ENCODE measurements at regions not wholly inside any gene's neighbourhood (a gene's known extent, or its start where the extent isn't known, plus 50 kb on each side); places are given as distances from the start of the nearest gene placed in this dataset.
"Not testable (repeated sequence)": the region's sequence is repeated elsewhere in the genome, so short reads cannot be mapped to it uniquely, and the experiment has no call there.

DNA sequence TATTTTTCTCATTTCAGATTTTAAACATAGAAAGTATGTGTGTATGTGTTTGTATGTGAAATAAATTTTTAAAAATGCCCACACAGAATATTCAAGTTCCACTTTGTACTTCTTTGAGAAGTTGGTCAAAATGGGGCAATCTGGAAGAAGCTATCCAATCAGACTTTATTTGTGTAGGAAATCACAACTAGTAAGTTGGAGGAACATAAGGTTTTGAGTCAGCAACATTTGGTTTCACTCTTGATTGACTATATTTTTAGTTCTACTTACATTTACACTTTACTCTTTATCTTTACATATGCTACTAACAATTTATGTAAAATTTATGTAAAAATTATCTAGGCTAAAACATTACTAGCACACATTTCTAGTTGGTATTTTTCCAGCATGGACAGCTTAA lies 128.1 kb downstream of the ATXN7L3B start:
- no peak for DNase-seq (ENCODE audit: missing footprints)
- ATAC-seq: no peak
- intact Hi-C loops (cut with DNase I): no loop called here

DNA sequence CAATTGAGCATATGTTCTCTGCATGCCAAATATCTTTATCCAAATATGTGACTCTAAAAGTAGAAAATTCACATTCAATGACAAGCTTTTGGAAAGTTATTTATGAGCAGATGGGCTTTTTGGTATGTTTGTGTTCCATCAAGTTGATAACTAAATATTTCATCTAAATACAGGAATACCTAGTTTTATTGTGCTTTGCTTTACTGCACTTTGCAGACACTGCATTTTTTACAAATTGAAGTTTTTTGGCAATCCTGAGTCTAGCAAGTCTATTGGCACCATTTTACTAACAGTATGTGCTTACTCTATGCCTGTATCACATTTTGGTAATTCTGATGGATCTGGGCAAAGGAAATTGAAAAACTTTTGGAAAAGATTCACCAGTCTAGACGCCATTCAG lies 133.8 kb downstream of the ATXN7L3B start:
- ATAC-seq (no peak), DNase-seq (ENCODE audit: missing footprints) (no peak)

DNA sequence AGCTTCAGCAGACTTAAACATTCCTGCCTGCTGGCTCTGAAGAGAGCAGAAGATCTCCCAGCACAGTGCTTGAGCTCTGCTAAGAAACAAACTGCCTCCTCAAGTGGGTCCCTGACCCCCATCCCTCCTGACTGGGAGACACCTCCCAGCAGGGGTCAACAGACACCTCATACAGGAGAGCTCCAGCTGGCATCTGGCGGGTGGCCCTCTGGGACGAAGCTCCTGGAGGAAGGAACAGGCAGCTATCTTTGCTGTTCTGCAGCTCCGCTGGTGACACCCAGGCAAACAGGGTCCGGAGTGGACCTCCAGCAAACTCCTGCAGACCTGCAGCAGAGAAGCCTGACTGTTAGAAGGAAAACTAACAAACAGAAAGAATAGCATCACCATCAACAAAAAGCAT lies 139.3 kb downstream of the ATXN7L3B start:
- DNase-seq (ENCODE audit: missing footprints); ATAC-seq; intact Hi-C loops (cut with DNase I): not testable (repeated sequence)

More for the DNA sequence above, 133.8 kb downstream of the ATXN7L3B start:
- intact Hi-C loops (cut with DNase I): no loop called here

DNA sequence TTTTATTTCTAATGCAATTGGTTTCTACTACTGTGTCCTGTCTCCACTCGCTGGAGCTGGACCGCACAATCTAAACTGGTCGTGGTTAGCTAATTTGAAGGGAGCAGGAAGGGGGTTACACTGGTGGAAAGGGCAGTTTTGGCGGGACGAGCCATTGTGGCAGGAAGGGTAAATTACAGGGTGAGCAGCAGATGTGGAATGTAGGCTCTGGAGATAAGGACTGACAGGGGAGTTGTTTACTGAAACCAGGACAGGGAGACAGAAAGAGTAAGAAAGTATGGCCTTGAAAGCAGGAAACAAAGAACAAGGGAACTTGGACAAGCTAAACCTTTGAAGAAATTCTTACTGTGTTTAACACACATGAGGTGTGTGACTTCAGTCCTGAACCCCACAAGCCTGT lies 147.8 kb downstream of the ATXN7L3B start:
- DNase-seq (ENCODE audit: missing footprints) (no peak), ATAC-seq (no peak)
- intact Hi-C loops (cut with DNase I): no loop called here

DNA sequence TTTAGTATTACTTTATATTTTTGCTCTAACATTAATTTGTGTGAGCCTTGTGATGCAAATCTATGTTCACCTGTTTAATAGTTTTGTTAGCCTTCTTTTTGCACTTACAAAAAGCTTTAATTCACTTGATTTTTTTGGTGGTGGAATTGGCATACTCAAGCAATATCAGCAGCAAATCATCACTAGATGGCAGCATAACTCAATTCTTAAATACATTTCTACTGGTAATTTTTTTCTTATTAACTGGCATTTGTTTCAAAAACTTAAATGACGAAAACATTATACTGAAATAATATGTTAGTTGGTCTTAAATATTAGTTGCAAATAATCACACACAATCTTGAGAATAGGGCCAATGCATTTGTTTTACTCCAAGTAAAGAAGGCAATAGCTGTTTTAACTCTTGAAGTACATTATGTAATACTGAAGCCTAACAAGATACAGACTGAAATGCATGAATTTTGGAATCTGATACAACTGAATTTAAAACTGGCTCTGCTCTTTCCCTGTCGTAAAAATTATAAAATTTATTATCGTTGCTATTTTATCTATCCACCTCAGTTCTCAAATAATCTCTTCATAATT lies 151.5 kb downstream of the ATXN7L3B start:
- intact Hi-C loops (cut with DNase I): no loop called here
- ATAC-seq (no peak), DNase-seq (ENCODE audit: missing footprints) (no peak)

DNA sequence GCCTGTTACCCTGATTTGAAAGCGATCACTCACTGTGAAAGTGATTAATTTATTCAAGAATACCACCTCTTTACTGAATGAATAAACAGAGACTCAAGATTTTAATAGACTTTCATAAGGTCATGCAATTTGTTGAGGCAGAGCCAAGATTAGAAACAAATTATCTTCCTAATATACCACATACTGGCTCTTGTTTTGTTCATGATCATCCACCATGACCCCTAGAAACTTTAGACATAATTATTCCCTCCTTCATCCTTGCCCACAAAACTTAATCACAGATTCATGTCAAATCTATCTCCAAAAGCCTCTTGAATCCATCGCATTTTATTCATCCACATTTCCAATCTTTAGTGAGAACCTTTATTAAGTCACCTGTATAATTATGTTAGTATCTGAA lies 152.3 kb downstream of the ATXN7L3B start:
- ATAC-seq (no peak), DNase-seq (ENCODE audit: missing footprints) (no peak)
- intact Hi-C loops (cut with DNase I): loop anchor here (5.0 kb wide), 1 partner anchor 602 kb away; no protein-coding TSS in a partner anchor

DNA sequence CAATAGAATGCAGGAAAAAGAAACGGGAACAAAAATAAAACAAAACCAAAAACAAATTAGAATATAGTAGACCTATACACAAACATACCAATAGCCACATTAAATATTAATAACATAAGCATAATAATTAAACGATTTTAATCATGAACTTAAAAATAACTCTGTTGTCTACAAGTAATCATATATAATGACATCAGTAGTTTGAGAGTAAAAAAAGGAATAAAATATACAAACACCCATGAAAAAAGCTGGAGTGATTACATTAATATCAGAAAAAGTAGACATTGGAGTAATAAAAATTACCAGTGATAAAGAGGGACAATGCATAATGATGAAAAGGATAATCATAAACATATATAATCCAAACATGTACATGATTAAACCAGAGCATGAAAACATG lies 181.8 kb downstream of the ATXN7L3B start:
- DNase-seq (ENCODE audit: missing footprints) (no peak), ATAC-seq (no peak)
- intact Hi-C loops (cut with DNase I): no loop called here

DNA sequence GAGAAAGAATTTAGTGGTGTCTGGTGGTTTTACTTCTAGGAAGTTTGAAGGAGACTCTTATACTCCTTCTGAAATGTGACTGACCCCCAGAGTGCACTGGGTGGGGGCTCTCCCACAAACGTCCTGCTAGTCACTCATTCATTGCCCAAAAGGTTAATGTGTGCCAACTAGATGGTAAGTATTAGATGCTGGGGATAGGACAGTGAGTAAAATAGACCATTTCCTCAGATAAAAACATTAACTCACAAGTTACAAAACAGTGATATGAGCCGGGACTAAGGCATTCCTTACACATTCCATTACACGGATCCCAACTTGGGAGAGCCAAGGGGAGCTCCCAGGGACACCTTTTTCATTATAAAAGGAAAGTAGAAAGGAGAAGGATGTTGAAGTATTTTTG lies 185.1 kb downstream of the ATXN7L3B start:
- DNase-seq (ENCODE audit: missing footprints) (no peak), ATAC-seq (no peak)
- intact Hi-C loops (cut with DNase I): no loop called here

DNA sequence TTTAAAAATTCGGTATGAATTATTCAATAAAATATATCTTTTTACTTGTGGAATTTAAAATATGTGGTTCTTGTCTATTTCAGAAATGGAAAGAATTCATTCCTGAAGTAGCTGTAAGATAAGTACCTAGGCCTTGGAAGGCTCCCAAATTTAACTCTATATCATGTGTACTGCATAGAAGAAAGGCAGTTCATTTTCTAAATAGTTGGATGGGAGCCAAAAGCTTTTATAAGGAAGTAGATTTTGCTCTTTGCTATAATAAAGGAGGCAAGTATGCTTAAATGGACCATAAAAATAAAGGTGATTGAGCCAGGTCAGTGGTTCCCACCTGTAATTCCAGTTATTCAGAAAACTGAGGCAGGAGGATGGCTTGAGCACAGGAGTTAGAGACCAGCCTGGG lies 187.5 kb downstream of the ATXN7L3B start:
- intact Hi-C loops (cut with DNase I): no loop called here
- DNase-seq (ENCODE audit: missing footprints): no peak
- no peak for ATAC-seq

DNA sequence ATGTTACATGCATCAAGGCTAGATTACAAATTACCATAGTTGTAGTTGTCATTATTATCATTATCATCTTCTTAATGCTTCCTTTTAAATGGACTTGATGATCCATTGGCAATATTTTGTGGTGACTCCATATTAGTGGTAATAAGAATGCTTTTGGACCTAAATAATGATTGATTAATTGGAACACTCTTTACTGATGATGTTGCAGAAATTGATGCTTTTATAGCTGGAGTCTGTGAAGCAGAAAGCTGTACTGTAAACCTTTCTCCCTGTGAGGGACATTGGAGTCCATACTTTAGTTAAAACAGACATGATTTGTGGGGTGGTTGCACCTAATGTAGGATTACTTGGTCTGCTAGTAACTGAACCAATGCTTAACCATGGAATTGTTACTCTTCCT lies 190.4 kb downstream of the ATXN7L3B start:
- intact Hi-C loops (cut with DNase I): no loop called here
- DNase-seq (ENCODE audit: missing footprints): no peak
- no peak for ATAC-seq

DNA sequence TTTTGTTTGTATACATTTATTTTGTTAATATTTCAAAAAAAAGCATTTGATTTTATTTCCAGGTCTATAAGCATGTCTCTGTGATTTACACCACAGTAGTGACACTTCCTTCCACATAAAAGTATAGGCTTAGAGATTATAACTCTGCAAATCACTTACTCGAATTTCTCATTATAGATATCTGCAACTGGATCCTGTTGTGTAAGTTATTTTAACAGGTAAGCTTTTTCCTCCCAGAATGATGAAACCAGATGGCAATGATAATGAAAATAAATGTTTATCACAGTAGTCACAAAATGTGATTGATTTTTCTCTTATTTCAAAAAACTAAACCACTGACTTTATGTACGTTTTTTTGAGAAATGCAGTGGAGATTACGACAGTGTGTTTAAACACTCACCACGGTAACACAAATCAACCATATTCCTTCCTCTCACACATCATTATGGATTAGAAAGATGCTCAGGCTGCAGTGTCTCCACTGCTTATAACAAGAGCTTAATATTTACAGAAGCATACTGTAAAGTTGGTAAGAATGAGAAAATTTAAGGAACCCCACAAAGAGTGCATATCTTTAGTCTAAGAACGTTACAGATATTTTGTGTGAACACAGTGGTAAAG lies 194.6 kb downstream of the ATXN7L3B start:
- no peak for ATAC-seq
- intact Hi-C loops (cut with DNase I): no loop called here
- no peak for DNase-seq (ENCODE audit: missing footprints)

DNA sequence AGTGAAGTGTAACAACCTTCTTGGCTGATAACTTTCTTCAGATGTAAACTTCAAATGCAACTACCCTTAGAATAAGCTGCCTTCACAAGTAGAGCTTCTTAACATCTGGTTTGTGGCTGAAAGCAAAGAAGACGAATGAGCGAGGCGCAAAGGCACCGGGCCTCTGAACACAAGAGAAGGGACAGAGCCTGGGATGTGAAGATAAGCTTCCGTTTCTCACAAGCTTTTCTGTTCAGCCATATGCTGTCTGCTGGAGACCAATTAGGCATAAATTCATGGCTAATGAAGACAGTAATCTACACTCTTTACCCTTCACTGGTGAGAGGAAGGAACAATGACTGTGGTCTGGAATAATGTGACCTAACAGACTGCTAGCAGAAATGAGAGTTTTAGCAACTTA lies 195.2 kb downstream of the ATXN7L3B start:
- ATAC-seq (no peak), DNase-seq (ENCODE audit: missing footprints) (no peak)
- intact Hi-C loops (cut with DNase I): no loop called here

DNA sequence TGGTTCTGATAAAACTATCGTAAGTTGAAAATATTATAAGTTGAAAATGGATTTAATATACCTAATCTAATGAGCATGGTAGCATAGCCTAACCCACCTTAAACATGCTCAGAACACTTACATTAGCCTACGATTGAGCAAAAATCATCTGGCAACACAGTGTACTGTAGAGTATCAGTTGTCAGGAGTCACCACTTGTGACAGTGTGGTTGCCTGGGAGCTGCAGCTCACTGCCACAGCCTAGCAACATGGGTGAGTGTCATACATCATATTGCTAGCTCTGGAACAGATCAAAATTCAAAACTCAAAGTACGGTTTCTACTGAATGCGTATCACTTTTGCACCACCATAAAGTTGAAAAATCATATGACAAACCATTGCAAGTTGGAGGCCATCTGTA lies 203.5 kb downstream of the ATXN7L3B start:
- ATAC-seq (no peak), DNase-seq (ENCODE audit: missing footprints) (no peak)
- intact Hi-C loops (cut with DNase I): no loop called here

DNA sequence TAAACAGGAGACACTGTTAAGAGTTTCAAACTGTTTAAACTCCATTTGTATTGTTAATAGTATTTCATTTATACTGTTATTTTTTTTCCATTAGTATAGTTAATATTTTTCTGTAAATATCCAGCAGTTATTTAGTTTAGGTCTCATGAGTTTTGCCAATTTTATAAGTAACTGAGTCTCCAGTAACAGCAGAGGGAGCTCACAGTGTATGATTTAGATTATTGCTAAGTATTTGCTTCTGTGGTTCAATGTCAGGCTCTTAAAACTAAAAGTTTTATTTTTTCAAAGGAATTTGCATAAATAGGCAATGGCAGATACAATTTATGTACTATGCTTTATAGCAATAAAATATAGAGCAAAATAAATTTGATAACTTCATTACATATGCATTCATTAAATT lies 209.7 kb downstream of the ATXN7L3B start:
- DNase-seq (ENCODE audit: missing footprints) (no peak), ATAC-seq (no peak)
- intact Hi-C loops (cut with DNase I): no loop called here

DNA sequence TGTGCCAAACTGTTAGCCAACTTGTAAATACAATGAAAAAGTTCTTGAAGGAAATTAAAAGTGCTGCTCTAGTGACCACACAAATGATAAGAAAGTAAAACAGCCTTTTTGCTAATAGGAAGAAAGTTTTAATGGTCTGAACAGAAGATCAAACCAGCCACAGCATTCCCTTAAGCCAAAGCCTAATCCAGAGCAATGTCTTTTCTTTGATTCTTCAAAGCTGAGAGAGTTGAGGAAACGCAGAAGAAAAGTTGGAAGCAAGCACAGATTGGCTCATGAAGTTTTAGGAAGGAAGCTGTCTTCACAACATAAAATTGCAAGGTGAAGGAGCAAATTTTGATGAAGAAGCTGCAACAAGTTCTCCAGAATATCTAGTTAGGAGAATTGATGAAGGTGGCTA lies 213.8 kb downstream of the ATXN7L3B start:
- no peak for ATAC-seq
- intact Hi-C loops (cut with DNase I): no loop called here

DNA sequence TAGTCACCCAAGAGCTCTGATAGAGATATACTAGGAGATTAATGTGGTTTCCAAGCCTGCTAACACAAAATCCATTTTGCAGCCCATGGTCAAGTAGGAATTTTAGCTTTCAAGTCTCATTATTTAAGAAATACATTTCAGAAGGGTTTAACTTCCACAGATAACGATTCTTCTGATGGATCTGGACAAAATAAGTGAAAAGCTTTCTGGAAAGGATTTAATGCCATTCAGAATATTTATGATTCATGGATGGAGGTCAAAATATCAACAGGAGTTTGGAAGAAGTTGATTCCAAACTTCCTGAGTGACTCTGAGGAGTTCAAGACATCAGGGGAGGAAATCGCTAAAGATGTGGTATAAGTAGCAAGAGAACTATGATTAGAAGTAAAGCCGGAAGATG lies 214.6 kb downstream of the ATXN7L3B start:
- ATAC-seq (no peak), DNase-seq (ENCODE audit: missing footprints) (no peak)
- intact Hi-C loops (cut with DNase I): no loop called here

More for the DNA sequence above, 213.8 kb downstream of the ATXN7L3B start:
- DNase-seq (ENCODE audit: missing footprints): no peak

DNA sequence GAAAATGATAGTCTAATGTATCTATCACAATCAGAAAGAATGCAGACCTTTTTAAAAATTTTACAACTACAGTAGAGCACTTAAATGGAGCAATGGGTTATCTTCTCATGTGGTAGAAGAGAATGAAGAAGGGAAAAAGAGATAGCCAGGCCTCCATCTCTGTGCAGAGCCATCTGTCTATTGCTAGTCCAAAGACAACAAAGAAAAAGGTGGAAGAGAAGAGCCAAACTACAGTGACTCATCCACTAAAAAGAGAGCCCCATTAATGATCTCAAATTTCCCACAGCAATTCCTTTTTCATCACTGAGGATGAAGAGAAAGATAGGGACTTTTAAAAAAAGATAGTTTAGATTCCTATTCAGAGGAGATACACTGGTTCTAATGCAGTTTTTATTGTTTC lies 232.9 kb downstream of the ATXN7L3B start:
- DNase-seq (ENCODE audit: missing footprints) (no peak), ATAC-seq (no peak)
- intact Hi-C loops (cut with DNase I): no loop called here

DNA sequence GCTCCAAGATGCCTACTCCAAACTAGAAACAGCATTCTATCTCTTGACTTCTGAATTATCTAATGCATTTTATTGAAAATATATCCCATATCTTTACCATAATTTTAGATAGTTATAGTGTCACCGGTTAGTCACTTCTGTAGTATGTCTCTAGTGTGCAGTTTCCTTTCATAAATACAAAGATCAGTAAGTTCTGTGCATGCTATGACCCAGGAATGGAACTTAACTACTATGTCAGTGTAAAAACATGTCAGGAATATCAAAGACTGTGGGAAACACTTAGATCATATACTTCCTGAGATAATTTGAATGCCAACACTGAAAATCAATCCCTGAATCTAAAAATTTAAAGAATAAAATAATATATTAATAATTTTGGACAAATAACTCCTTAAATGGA lies 237.6 kb downstream of the ATXN7L3B start:
- intact Hi-C loops (cut with DNase I): no loop called here
- ATAC-seq: no peak

DNA sequence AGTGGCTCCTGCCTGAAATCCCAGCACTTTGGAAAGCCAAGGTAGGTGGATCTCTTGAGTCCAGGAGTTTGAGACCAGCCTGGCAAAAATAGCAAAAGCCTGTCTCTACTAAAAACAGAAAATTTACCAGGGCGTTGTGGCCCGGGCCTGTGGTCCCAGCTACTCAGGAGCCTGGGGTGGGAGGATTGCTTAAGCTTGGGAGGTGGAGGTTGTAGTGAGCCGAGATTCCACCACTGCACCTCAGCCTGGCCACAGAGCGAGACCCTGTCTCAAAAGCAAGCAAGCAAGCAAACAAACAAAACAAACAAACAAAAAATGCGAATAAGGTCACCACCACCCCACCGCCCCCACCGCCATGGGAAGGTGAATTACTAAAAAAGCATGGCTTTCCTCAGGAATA lies 238.7 kb downstream of the ATXN7L3B start:
- no peak for ATAC-seq
- no peak for DNase-seq (ENCODE audit: missing footprints)
- intact Hi-C loops (cut with DNase I): no loop called here

More for the DNA sequence above, 237.6 kb downstream of the ATXN7L3B start:
- DNase-seq (ENCODE audit: missing footprints): no peak

DNA sequence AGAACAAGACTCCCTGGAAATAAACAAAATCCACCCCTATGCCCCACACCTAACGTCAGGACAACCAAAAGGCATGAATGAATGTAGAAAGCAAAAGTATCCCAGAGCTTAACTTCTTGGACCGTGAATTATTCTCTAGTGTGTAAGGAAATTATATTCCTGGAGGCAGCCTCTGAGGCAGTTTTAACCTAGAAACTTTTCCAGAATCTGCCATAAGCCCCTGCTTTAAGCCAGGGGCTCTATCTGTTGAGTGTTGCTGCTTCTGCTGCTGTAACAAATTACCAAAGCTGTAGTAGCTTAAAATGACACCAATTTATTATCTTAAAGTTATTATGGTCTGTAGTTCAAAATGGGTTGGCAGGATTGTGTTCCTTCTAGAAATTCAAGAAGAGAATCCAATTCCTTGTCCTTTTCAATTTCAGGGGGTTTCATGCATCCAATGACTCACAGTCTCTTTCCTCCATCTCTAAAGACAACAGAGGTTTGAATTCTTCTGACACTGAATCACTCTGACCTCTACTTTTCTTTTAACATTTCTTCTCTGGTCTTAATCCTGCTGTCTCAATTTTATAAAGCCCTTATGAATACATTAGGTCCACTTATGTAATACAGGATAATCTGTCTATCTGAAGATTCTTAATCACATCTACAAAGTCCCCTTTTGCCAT lies 242.7 kb downstream of the ATXN7L3B start:
- intact Hi-C loops (cut with DNase I): no loop called here
- ATAC-seq (no peak), DNase-seq (ENCODE audit: missing footprints) (no peak)
